GM18861 (cell line): ENCODE measurements at regions not wholly inside any gene's neighbourhood (a gene's known extent, or its start where the extent isn't known, plus 50 kb on each side); places are given as distances from the start of the nearest gene placed in this dataset.

ENCODE experiments used
- ATAC-seq: cut with Tn5 transposase; IDR thresholded peaks from one replicate; pipeline ENCODE4 v1.9.1; 2021; ENCODE audit not compliant: unreplicated experiment

GRCh38 chr4:89665662-89666061, 171.3 kb downstream of the SNCA start:
- ATAC-seq: no peak

- ATAC-seq: no peak
Observed at GRCh38 chr4:89664521-89664920, 172.4 kb downstream of the SNCA start.

GRCh38 chr4:89661173-89661899, 175.6 kb downstream of the SNCA start:
- ATAC-seq: no peak

GRCh38 chr4:89660444-89661172, 176.4 kb downstream of the SNCA start:
- no peak for ATAC-seq

- ATAC-seq: peak; percentile 57
Observed at GRCh38 chr4:89658701-89659024, 178.3 kb downstream of the SNCA start.

GRCh38 chr4:89657931-89658700, 178.8 kb downstream of the SNCA start:
- ATAC-seq: peak; percentile 52

- no peak for ATAC-seq
Observed at GRCh38 chr4:89653012-89653411, 183.9 kb downstream of the SNCA start.

- ATAC-seq: no peak
Observed at GRCh38 chr4:89645482-89645881, 191.5 kb downstream of the SNCA start.

- ATAC-seq: no peak
Observed at GRCh38 chr4:89641367-89641687, 195.6 kb downstream of the SNCA start.

- peak; percentile 91 for ATAC-seq
Observed at GRCh38 chr4:89640620-89641366, 196.2 kb downstream of the SNCA start.

- ATAC-seq: no peak
Observed at GRCh38 chr4:89639395-89639794, 197.6 kb downstream of the SNCA start.

- ATAC-seq: no peak
Observed at GRCh38 chr4:89625599-89626293, 211.2 kb downstream of the SNCA start.

- peak; percentile 45 for ATAC-seq
Observed at GRCh38 chr4:89619206-89619962, 217.6 kb downstream of the SNCA start.

- no peak for ATAC-seq
Observed at GRCh38 chr4:89618151-89618550, 218.8 kb downstream of the SNCA start.

- ATAC-seq: peak; percentile 65
Observed at GRCh38 chr4:89617317-89617716, 219.6 kb downstream of the SNCA start.

- no peak for ATAC-seq
Observed at GRCh38 chr4:89616382-89616781, 220.6 kb downstream of the SNCA start.

- no peak for ATAC-seq
Observed at GRCh38 chr4:89615051-89615450, 221.9 kb downstream of the SNCA start.

- no peak for ATAC-seq
Observed at GRCh38 chr4:89614155-89614554, 222.8 kb downstream of the SNCA start.

GRCh38 chr4:89610236-89610635, 226.7 kb downstream of the SNCA start:
- no peak for ATAC-seq

- ATAC-seq: no peak
Observed at GRCh38 chr4:89609756-89610155, 227.2 kb downstream of the SNCA start.
